Right renal cortex interstitium (tissue), 3 donors: ENCODE measurements at regions not wholly inside any gene's neighbourhood (a gene's known extent, or its start where the extent isn't known, plus 50 kb on each side); places are given as distances from the start of the nearest gene placed in this dataset.

ENCODE experiments used
- DNase-seq, 3 donors: peaks; one replicate each; pipeline ENCODE4 v3.0.0-alpha.2; 2013; ENCODE audit warnings: low read depth in 3 of 3, low spot score in 2 of 3

- DNase-seq, result no peak
Measured at GRCh38 chr4:184879271-184879670, 53.5 kb upstream of the ACSL1 start.

GRCh38 chr4:184882276-184882675 is 56.5 kb upstream of the ACSL1 start:
- DNase-seq, result no peak

GRCh38 chr4:184883024-184883423 is 57.3 kb upstream of the ACSL1 start:
- no peak for DNase-seq

- no peak for DNase-seq
Measured at GRCh38 chr4:184884883-184885282, 59.1 kb upstream of the ACSL1 start.

GRCh38 chr4:184885602-184886001 is 59.8 kb upstream of the ACSL1 start:
- DNase-seq, result no peak

- no peak for DNase-seq
Measured at GRCh38 chr4:184887333-184887732, 61.6 kb upstream of the ACSL1 start.

- DNase-seq, result no peak
Measured at GRCh38 chr4:184887947-184888346, 62.2 kb upstream of the ACSL1 start.

- no peak for DNase-seq
Measured at GRCh38 chr4:184889666-184890335, 64.0 kb upstream of the ACSL1 start.

GRCh38 chr4:184890499-184890898 is 64.7 kb upstream of the ACSL1 start:
- no peak for DNase-seq

- DNase-seq, result no peak
Measured at GRCh38 chr4:184891816-184892397, 66.1 kb upstream of the ACSL1 start.

- no peak for DNase-seq
Measured at GRCh38 chr4:184892999-184893398, 67.2 kb upstream of the ACSL1 start.

GRCh38 chr4:184893801-184894571 is 68.2 kb upstream of the ACSL1 start:
- DNase-seq, result no peak

- no peak for DNase-seq
Measured at GRCh38 chr4:184895012-184895695, 69.4 kb upstream of the ACSL1 start.

- no peak for DNase-seq
Measured at GRCh38 chr4:184896868-184897715, 71.3 kb upstream of the ACSL1 start.

- no peak for DNase-seq
Measured at GRCh38 chr4:184897895-184898294, 72.1 kb upstream of the ACSL1 start.

- no peak for DNase-seq
Measured at GRCh38 chr4:184898793-184899192, 73.0 kb upstream of the ACSL1 start.

GRCh38 chr4:184899261-184900134 is 73.7 kb upstream of the ACSL1 start:
- no peak for DNase-seq

- DNase-seq, result no peak
Measured at GRCh38 chr4:184900184-184900583, 74.4 kb upstream of the ACSL1 start.

GRCh38 chr4:184902550-184902949 is 76.8 kb upstream of the ACSL1 start:
- DNase-seq, result no peak
